ENCODE measurements at regions not wholly inside any gene's neighbourhood (a gene's known extent, or its start where the extent isn't known, plus 50 kb on each side); places are given as distances from the start of the nearest gene placed in this dataset.

GRCh38 chr1:95671098-95671497 lies 437.1 kb downstream of the RWDD3 start:
- TF ChIP-seq, protein P1, sequence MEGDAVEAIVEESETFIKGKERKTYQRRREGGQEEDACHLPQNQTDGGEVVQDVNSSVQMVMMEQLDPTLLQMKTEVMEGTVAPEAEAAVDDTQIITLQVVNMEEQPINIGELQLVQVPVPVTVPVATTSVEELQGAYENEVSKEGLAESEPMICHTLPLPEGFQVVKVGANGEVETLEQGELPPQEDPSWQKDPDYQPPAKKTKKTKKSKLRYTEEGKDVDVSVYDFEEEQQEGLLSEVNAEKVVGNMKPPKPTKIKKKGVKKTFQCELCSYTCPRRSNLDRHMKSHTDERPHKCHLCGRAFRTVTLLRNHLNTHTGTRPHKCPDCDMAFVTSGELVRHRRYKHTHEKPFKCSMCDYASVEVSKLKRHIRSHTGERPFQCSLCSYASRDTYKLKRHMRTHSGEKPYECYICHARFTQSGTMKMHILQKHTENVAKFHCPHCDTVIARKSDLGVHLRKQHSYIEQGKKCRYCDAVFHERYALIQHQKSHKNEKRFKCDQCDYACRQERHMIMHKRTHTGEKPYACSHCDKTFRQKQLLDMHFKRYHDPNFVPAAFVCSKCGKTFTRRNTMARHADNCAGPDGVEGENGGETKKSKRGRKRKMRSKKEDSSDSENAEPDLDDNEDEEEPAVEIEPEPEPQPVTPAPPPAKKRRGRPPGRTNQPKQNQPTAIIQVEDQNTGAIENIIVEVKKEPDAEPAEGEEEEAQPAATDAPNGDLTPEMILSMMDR (IDR thresholded peaks at IDR 0.05; ENCODE audit: extremely low read depth in 1 of 2, insufficient read depth in 1 of 2, low read depth in 1 of 2, low read length in 2 of 2), result no peak
- no peak for TF ChIP-seq FOS (IDR thresholded peaks at IDR 0.05; ENCODE audit: borderline replicate concordance, insufficient read depth, low read length)

Data from endothelial cell of umbilical vein (primary cell).